ENCODE measurements at regions not wholly inside any gene's neighbourhood (a gene's known extent, or its start where the extent isn't known, plus 50 kb on each side); places are given as distances from the start of the nearest gene placed in this dataset.
A peak's percentile ranks its signal among the peaks of the same experiment; 100 is the strongest.

DNA sequence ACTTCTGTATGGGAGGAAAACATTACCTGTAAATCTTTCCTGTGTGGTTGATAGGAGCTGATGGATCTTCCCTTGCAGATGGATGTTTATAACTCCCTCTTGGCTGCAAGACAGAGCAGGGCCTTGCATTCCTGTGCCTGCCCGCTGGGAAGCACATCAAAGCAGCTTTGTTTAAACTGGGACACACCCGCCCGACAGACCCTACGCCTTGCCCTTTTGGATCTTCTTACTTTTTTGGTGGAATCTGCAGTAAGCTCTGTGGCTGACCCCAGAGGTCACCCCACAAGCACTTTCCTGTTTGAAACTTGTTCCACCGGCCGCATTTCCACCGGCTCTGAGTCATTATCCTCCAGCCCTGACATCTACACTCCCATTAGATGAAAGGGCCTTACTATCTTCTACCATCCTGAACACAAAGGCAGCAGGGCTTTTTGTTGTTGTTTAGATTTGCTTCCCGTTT, 244.1 kb upstream of the STT3B start (continued):
- TF ChIP-seq CREB1 (IDR thresholded peaks at IDR 0.05) = no peak
- TF ChIP-seq CREB1 (CRISPR knock-in tag; IDR thresholded peaks at IDR 0.05) = peak; percentile 64; the same call in 1 of the 2 replicates
- TF ChIP-seq, protein P1, sequence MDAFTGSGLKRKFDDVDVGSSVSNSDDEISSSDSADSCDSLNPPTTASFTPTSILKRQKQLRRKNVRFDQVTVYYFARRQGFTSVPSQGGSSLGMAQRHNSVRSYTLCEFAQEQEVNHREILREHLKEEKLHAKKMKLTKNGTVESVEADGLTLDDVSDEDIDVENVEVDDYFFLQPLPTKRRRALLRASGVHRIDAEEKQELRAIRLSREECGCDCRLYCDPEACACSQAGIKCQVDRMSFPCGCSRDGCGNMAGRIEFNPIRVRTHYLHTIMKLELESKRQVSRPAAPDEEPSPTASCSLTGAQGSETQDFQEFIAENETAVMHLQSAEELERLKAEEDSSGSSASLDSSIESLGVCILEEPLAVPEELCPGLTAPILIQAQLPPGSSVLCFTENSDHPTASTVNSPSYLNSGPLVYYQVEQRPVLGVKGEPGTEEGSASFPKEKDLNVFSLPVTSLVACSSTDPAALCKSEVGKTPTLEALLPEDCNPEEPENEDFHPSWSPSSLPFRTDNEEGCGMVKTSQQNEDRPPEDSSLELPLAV (CRISPR knock-in tag; conservative IDR thresholded peaks at IDR 0.05; ENCODE audit: low read depth) = no peak
- no peak for TF ChIP-seq ZNF251 (CRISPR knock-in tag; IDR thresholded peaks at IDR 0.05)
- TF ChIP-seq ATRX (CRISPR knock-in tag; IDR thresholded peaks at IDR 0.05; ENCODE audit: borderline replicate concordance) = no peak
- peak; percentile 81 for TF ChIP-seq PPARG (CRISPR knock-in tag; conservative IDR thresholded peaks at IDR 0.05)
- TF ChIP-seq ZNF24 (IDR thresholded peaks at IDR 0.05) = no peak
- TF ChIP-seq, protein P2, sequence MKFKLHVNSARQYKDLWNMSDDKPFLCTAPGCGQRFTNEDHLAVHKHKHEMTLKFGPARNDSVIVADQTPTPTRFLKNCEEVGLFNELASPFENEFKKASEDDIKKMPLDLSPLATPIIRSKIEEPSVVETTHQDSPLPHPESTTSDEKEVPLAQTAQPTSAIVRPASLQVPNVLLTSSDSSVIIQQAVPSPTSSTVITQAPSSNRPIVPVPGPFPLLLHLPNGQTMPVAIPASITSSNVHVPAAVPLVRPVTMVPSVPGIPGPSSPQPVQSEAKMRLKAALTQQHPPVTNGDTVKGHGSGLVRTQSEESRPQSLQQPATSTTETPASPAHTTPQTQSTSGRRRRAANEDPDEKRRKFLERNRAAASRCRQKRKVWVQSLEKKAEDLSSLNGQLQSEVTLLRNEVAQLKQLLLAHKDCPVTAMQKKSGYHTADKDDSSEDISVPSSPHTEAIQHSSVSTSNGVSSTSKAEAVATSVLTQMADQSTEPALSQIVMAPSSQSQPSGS (CRISPR knock-in tag; IDR thresholded peaks at IDR 0.05) = peak; percentile 72
- no peak for TF ChIP-seq ZNF33A (CRISPR knock-in tag; IDR thresholded peaks at IDR 0.05; ENCODE audit: borderline replicate concordance)
- no peak for TF ChIP-seq MIXL1 (CRISPR knock-in tag; IDR thresholded peaks at IDR 0.05)
- no peak for TF ChIP-seq ZNF615 (CRISPR knock-in tag; IDR thresholded peaks at IDR 0.05; ENCODE audit: borderline replicate concordance)
- TF ChIP-seq, protein P3, sequence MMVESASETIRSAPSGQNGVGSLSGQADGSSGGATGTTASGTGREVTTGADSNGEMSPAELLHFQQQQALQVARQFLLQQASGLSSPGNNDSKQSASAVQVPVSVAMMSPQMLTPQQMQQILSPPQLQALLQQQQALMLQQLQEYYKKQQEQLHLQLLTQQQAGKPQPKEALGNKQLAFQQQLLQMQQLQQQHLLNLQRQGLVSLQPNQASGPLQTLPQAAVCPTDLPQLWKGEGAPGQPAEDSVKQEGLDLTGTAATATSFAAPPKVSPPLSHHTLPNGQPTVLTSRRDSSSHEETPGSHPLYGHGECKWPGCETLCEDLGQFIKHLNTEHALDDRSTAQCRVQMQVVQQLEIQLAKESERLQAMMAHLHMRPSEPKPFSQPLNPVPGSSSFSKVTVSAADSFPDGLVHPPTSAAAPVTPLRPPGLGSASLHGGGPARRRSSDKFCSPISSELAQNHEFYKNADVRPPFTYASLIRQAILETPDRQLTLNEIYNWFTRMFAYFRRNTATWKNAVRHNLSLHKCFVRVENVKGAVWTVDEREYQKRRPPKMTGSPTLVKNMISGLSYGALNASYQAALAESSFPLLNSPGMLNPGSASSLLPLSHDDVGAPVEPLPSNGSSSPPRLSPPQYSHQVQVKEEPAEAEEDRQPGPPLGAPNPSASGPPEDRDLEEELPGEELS (CRISPR knock-in tag; IDR thresholded peaks at IDR 0.05) = peak; percentile 94
- TF ChIP-seq GATAD2A (CRISPR knock-in tag; IDR thresholded peaks at IDR 0.05) = peak; percentile 91
- TF ChIP-seq SMC3 (IDR thresholded peaks at IDR 0.05; ENCODE audit: low read length) = peak; percentile 20; the same call in 1 of the 2 replicates
- no peak; the same call in 1 of the 2 replicates for TF ChIP-seq TARDBP (CRISPR knock-in tag; IDR thresholded peaks at IDR 0.05)
- TF ChIP-seq SNAPC2 (CRISPR knock-in tag; IDR thresholded peaks at IDR 0.05) = 0 out of 2 replicates have a peak, but pooled peaks have one; percentile 33
- peak; percentile 92 for TF ChIP-seq SOX5 (CRISPR knock-in tag; IDR thresholded peaks at IDR 0.05; ENCODE audit: borderline replicate concordance)
- 0 out of 2 replicates have a peak, but pooled peaks have one; percentile 49 for TF ChIP-seq ZFY (CRISPR knock-in tag; IDR thresholded peaks at IDR 0.05)
- TF ChIP-seq KLF16 (CRISPR knock-in tag; IDR thresholded peaks at IDR 0.05) = no peak
- no peak for TF ChIP-seq RAD21 (CRISPR knock-in tag; IDR thresholded peaks at IDR 0.05)
- TF ChIP-seq SOX13 (IDR thresholded peaks at IDR 0.05) = peak; percentile 75
- TF ChIP-seq SOX13 (CRISPR knock-in tag; conservative IDR thresholded peaks at IDR 0.05 in 1 of 2, IDR thresholded peaks at IDR 0.05 in 1 of 2) = peak in 1 of 2 experiments; percentile 91; a peak in 2 of 4 replicates
- TF ChIP-seq, protein P4, sequence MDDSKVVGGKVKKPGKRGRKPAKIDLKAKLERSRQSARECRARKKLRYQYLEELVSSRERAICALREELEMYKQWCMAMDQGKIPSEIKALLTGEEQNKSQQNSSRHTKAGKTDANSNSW (CRISPR knock-in tag; IDR thresholded peaks at IDR 0.05; ENCODE audit: borderline replicate concordance) = no peak
- no peak for TF ChIP-seq NONO (IDR thresholded peaks at IDR 0.05)
- no peak for TF ChIP-seq NONO (CRISPR knock-in tag; conservative IDR thresholded peaks at IDR 0.05)
- TF ChIP-seq STAG1 (CRISPR knock-in tag; IDR thresholded peaks at IDR 0.05) = peak; percentile 41
- no peak for TF ChIP-seq WIZ (CRISPR knock-in tag; IDR thresholded peaks at IDR 0.05)
- TF ChIP-seq, protein P5, sequence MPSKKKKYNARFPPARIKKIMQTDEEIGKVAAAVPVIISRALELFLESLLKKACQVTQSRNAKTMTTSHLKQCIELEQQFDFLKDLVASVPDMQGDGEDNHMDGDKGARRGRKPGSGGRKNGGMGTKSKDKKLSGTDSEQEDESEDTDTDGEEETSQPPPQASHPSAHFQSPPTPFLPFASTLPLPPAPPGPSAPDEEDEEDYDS (CRISPR knock-in tag; IDR thresholded peaks at IDR 0.05) = peak; percentile 26; the same call in 1 of the 2 replicates
- no peak for TF ChIP-seq PAX8 (CRISPR knock-in tag; IDR thresholded peaks at IDR 0.05; ENCODE audit: borderline replicate concordance)

Data from HepG2 (cell line).